ENCODE measurements at regions not wholly inside any gene's neighbourhood (a gene's known extent, or its start where the extent isn't known, plus 50 kb on each side); places are given as distances from the start of the nearest gene placed in this dataset.

- TF ChIP-seq JUN (IDR thresholded peaks at IDR 0.05; ENCODE audit: borderline replicate concordance, insufficient read depth, insufficient read length, low read depth), result no peak
- no peak for TF ChIP-seq POLR2AphosphoS5 (IDR thresholded peaks at IDR 0.05; ENCODE audit: insufficient read depth, low read depth, low read length)
- TF ChIP-seq CTCF (IDR thresholded peaks at IDR 0.05; ENCODE audit: extremely low read depth in 1 of 2, insufficient read depth in 1 of 2, low read depth in 1 of 2, low read length in 2 of 2), result no peak
- no peak for TF ChIP-seq POLR2A (IDR thresholded peaks at IDR 0.05; ENCODE audit: low read depth, low read length)
Observed at GRCh38 chr2:88942798-88943197, 251.3 kb downstream of the RPIA start.
